ENCODE measurements at regions not wholly inside any gene's neighbourhood (a gene's known extent, or its start where the extent isn't known, plus 50 kb on each side); places are given as distances from the start of the nearest gene placed in this dataset.

GRCh38 chr13:76609643-76610042, 276.6 kb downstream of the KCTD12 start:
- TF ChIP-seq CTCF (IDR thresholded peaks at IDR 0.05) = no peak
- TF ChIP-seq POLR2A (IDR thresholded peaks at IDR 0.05) = no peak
